HG03108 (cell line): ENCODE measurements at regions not wholly inside any gene's neighbourhood (a gene's known extent, or its start where the extent isn't known, plus 50 kb on each side); places are given as distances from the start of the nearest gene placed in this dataset.
"Not testable (repeated sequence)": the region's sequence is repeated elsewhere in the genome, so short reads cannot be mapped to it uniquely, and the experiment has no call there.

ENCODE experiments used
- ATAC-seq: cut with Tn5 transposase; IDR thresholded peaks from one replicate; pipeline ENCODE4 v1.9.1; 2021; ENCODE audit warnings: moderate library complexity; ENCODE audit not compliant: unreplicated experiment

DNA sequence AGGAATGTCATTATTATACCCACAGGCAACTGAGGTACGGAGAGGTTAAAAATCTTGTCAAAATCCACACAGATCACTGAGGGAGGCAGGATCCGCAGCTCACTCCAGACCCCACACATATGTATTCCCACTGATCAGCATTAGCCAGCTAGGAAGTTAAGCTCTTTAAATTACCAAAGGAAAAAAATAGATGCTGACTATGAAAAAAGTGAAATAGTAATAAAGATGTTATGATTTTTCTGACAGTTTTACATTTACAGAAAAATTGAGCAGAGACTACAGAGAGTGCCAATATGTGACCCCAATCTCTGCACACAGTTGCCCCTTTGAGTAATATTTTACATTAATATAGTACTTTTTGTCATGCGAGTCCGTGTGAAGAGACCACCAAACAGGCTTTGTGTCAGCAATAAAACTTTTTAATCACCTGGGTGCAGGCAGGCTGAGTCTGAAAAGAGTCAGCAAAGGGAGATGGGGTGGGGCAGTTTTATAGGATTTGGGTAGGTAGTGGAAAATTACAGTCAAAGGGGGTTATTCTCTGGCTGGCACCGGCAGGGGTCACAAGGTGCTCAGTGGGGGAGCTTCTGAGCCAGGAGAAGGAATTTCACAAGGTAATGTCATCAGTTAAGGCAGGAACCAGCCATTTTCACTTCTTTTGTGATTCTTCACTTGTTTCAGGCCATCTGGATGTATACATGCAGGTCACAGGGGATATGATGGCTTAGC, 61.9 kb upstream of the NAA35 start:
- not testable (repeated sequence) for ATAC-seq

DNA sequence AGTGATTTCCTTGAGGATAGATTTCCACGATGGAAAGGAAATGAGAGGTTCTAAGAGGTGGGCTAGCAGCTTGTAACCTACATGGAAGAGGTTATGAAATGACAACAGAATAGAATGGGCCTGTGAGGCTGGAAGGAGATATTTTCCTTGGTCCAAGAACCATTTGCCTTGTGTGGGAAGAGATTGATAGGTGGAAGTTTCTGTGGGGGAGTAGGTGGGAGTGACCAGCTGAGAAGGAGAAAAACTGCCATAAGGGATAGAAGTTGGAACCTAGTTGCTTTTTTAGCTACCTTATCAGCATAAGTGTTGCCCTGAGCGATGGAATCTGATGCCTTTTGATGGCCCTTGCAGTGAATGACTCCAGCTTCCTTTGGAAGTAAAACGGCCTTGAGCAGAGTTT, 60.4 kb upstream of the NAA35 start:
- ATAC-seq = not testable (repeated sequence)

DNA sequence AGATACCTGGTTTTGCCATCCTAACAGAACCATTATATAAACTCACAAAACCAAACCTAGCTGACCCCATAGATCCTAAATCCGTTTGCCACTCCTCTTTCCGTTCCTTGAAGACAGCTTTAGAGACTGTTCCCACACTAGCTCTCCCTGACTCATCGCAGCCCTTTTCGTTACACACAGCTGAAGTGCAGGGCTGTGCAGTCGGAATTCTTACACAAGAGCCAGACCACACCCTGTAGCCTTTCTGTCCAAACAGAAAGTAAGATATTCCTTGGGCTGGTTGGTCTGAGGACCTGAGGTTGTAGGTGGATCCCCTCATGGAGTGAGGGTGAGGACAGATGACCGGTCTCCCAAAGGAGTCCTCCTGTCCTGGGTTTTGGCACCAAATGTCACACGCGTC, 56.7 kb upstream of the NAA35 start:
- ATAC-seq = no peak

DNA sequence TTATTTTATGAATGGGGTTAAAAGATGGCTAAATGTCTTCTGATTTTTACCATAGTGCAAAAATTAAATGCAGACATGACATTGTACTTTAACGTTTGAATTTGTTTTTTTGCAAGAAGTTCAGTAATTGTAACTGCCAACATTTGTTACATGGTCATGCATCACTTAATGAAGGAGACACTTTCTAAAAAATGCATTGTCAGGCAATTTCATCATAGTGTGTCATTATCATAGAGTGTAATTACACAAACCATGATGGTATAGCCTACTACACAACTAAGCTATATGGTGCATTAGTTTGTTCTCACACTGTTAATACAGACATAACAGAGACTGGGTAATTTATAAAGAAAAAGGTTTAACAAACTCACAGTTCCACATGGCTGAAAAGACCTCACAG, 50.0 kb upstream of the NAA35 start:
- ATAC-seq = no peak
